H1 (cell line): ENCODE measurements at regions not wholly inside any gene's neighbourhood (a gene's known extent, or its start where the extent isn't known, plus 50 kb on each side); places are given as distances from the start of the nearest gene placed in this dataset.

Experiments
- CTCF ChIA-PET: fragments of 300-600 bp; sonication (Branson Sonifier 250); formaldehyde crosslinking; loops from one replicate; lab custom pipeline; 2021; ENCODE audit not compliant: partially characterized antibody; lab: Charles Lee
- POLR2A ChIA-PET: fragments of 300-600 bp; sonication (Branson Sonifier 250); formaldehyde crosslinking; loops from one replicate; lab custom pipeline; 2021; ENCODE audit warnings: inconsistent platforms; ENCODE audit not compliant: partially characterized antibody; lab: Charles Lee
- DNase-seq, 2 experiments: peaks; one replicate each; pipeline versions ENCODE4 v3.0.0 to v3.0.0-alpha.2; 2010 to 2022; ENCODE audit warnings: low spot score in 2 of 2, low read depth in 1 of 2, mixed read lengths in 1 of 2
- FAIRE-seq: peaks from 2 replicates; lab custom pipeline; 2011; peaks lifted over from hg19 to GRCh38; lab: Jason Lieb, UNC
- H2AFZ ChIP-seq: 2 replicates; pipeline ENCODE4 v1.8.1; 2012; ENCODE audit warnings: low read length, inconsistent platforms
- H2AK5ac ChIP-seq: 2 replicates; pipeline ENCODE4 v1.6.1; 2013; ENCODE audit warnings: low read depth, low read length
- H2BK120ac ChIP-seq: replicated peaks from 2 replicates; pipeline ENCODE3; 2013; ENCODE audit warnings: low read depth, low read length, inconsistent platforms
- H2BK12ac ChIP-seq: 2 replicates; pipeline ENCODE4 v1.6.1; 2013; ENCODE audit warnings: low read depth, low read length
- H2BK15ac ChIP-seq: 2 replicates; pipeline ENCODE4 v1.6.1; 2013; ENCODE audit warnings: low read length
- H2BK20ac ChIP-seq: 2 replicates; pipeline ENCODE4 v1.6.1; 2013; ENCODE audit warnings: low read length
- H2BK5ac ChIP-seq: 2 replicates; pipeline ENCODE4 v1.6.1; 2013; ENCODE audit warnings: low read depth, low read length
- H3K14ac ChIP-seq: 2 replicates; pipeline ENCODE4 v1.6.1; 2013; ENCODE audit warnings: inconsistent platforms; ENCODE audit not compliant: insufficient read length
- H3K18ac ChIP-seq: 2 replicates; pipeline ENCODE4 v1.6.1; 2013; ENCODE audit warnings: low read length; ENCODE audit errors: extremely low read depth
- H3K23ac ChIP-seq: 2 replicates; pipeline ENCODE4 v1.6.1; 2013; ENCODE audit warnings: inconsistent platforms; ENCODE audit not compliant: insufficient read length
- H3K23me2 ChIP-seq: 2 replicates; pipeline ENCODE4 v1.6.1; 2013; ENCODE audit warnings: low read depth, low read length
- H3K27ac ChIP-seq: 2 replicates; pipeline ENCODE4 v1.6.1; 2011; ENCODE audit warnings: low read depth, low read length, inconsistent platforms
- H3K27me3 ChIP-seq, 4 experiments: replicated peaks in 1 of 4; 1 replicate in 1 of 4; 2 replicates in 3 of 4; pipeline versions ENCODE4 v1.6.1 to v1.8.1; 2011 to 2013; ENCODE audit warnings: low read length in 3 of 4, mild to moderate bottlenecking in 3 of 4, inconsistent platforms in 2 of 4, mixed read lengths in 2 of 4, moderate library complexity in 1 of 4; ENCODE audit not compliant: control insufficient read depth in 3 of 4, insufficient read depth in 3 of 4; ENCODE audit errors: extremely low read depth in 1 of 4
- H3K36me3 ChIP-seq, 4 experiments: 2 replicates each; pipeline versions ENCODE4 v1.6.1 to v1.8.1; 2011 to 2013; ENCODE audit warnings: mild to moderate bottlenecking in 4 of 4, low read length in 3 of 4, moderate library complexity in 2 of 4, control low read depth in 1 of 4, inconsistent platforms in 1 of 4; ENCODE audit not compliant: insufficient read depth in 4 of 4, control insufficient read depth in 2 of 4
- H3K4ac ChIP-seq: replicated peaks from 2 replicates; pipeline ENCODE3; 2013; ENCODE audit warnings: low read length, low read depth, mixed read lengths, inconsistent platforms; ENCODE audit not compliant: insufficient read length
- H3K4me1 ChIP-seq, 4 experiments: replicated peaks in 1 of 4; 1 replicate in 1 of 4; 2 replicates in 3 of 4; pipeline versions ENCODE4 v1.6.1 to v1.8.1; 2011 to 2013; ENCODE audit warnings: low read length in 3 of 4, inconsistent platforms in 2 of 4, mixed read lengths in 1 of 4; ENCODE audit not compliant: insufficient read depth in 4 of 4, control insufficient read depth in 3 of 4
- H3K4me2 ChIP-seq, 2 experiments: 2 replicates each; pipeline versions ENCODE4 v1.6.1 to v1.8.1; 2011 to 2013; ENCODE audit warnings: low read depth in 2 of 2, low read length in 2 of 2, control low read depth in 1 of 2, inconsistent platforms in 1 of 2, mild to moderate bottlenecking in 1 of 2; ENCODE audit not compliant: insufficient read depth in 1 of 2
- H3K4me3 ChIP-seq, 4 experiments: fragments of 200-600, 300-600 bp in 1 of 4; sonication (generic), shearing (Covaris generic), sonication (Bioruptor Twin) in 1 of 4; 2 replicates each; pipeline versions ENCODE4 v1.5.1 to v1.8.1; 2011 to 2016; ENCODE audit warnings: low read length in 4 of 4, low read depth in 3 of 4, control low read depth in 2 of 4, inconsistent platforms in 2 of 4, mild to moderate bottlenecking in 2 of 4, mixed read lengths in 1 of 4, moderate library complexity in 1 of 4; ENCODE audit not compliant: insufficient read depth in 2 of 4; ENCODE audit errors: extremely low read depth in 1 of 4
- H3K56ac ChIP-seq: replicated peaks from 2 replicates; pipeline ENCODE3; 2013; ENCODE audit warnings: low read depth, mild to moderate bottlenecking, mixed read lengths, low read length, inconsistent platforms; ENCODE audit not compliant: insufficient read length
- H3K79me1 ChIP-seq: 2 replicates; pipeline ENCODE4 v1.6.1; 2013; ENCODE audit warnings: low read depth, low read length, control low read depth
- H3K79me2 ChIP-seq, 2 experiments: 2 replicates each; pipeline versions ENCODE4 v1.6.1 to v1.8.1; 2012 to 2013; ENCODE audit warnings: low read length in 2 of 2, mild to moderate bottlenecking in 2 of 2, inconsistent platforms in 1 of 2; ENCODE audit not compliant: insufficient read depth in 2 of 2, control insufficient read depth in 1 of 2
- H3K9ac ChIP-seq, 4 experiments: replicated peaks in 1 of 4; 1 replicate in 1 of 4; 2 replicates in 3 of 4; pipeline versions ENCODE4 v1.6.1 to v1.8.1; 2011 to 2013; ENCODE audit warnings: low read depth in 3 of 4, low read length in 3 of 4, control low read depth in 2 of 4, mild to moderate bottlenecking in 2 of 4, moderate library complexity in 2 of 4, inconsistent platforms in 1 of 4; ENCODE audit errors: extremely low read depth in 1 of 4
- H3K9me3 ChIP-seq, 2 experiments: 2 replicates each; pipeline versions ENCODE4 v1.6.1 to v1.8.1; 2012 to 2013; ENCODE audit warnings: mild to moderate bottlenecking in 2 of 2, moderate library complexity in 2 of 2, control low read depth in 1 of 2, inconsistent platforms in 1 of 2, low read depth in 1 of 2, low read length in 1 of 2, mixed read lengths in 1 of 2; ENCODE audit not compliant: insufficient read depth in 2 of 2
- H4K20me1 ChIP-seq, 2 experiments: replicated peaks in 1 of 2; 2 replicates each; pipeline versions ENCODE3 to v1.8.1; 2011 to 2013; ENCODE audit warnings: inconsistent platforms in 2 of 2, low read length in 2 of 2, mild to moderate bottlenecking in 1 of 2; ENCODE audit not compliant: insufficient read depth in 2 of 2, control insufficient read depth in 1 of 2
- H4K5ac ChIP-seq: 2 replicates; pipeline ENCODE4 v1.6.1; 2013; ENCODE audit warnings: low read length, low read depth, mixed read lengths, inconsistent platforms; ENCODE audit not compliant: insufficient read length
- H4K8ac ChIP-seq: 2 replicates; pipeline ENCODE4 v1.8.0; 2013; ENCODE audit warnings: mild to moderate bottlenecking, moderate library complexity, low read length, inconsistent platforms; ENCODE audit not compliant: insufficient read depth; ENCODE audit errors: extremely low read depth
- H4K91ac ChIP-seq: replicated peaks from 2 replicates; pipeline ENCODE3; 2013; ENCODE audit warnings: low read length, mixed read lengths, inconsistent platforms; ENCODE audit not compliant: insufficient read length
- CREB1 ChIP-seq: IDR thresholded peaks from 2 replicates; pipeline ENCODE4 v1.6.1; 2012; ENCODE audit warnings: inconsistent platforms
- POLR2AphosphoS5 ChIP-seq: IDR thresholded peaks from 2 replicates; pipeline ENCODE4 v1.6.1; 2011; ENCODE audit warnings: low read depth, low read length
- RAD21 ChIP-seq, 2 experiments: IDR thresholded peaks in 1 of 2; conservative IDR thresholded peaks in 1 of 2; 2 replicates each; pipeline ENCODE4 v1.6.1; 2011; ENCODE audit warnings: low read depth in 2 of 2, low read length in 2 of 2, improper control_type of control experiment in 1 of 2, inconsistent platforms in 1 of 2, mild to moderate bottlenecking in 1 of 2, moderate library complexity in 1 of 2
- SP4 ChIP-seq: IDR thresholded peaks from 2 replicates; pipeline ENCODE4 v1.6.1; 2012; ENCODE audit warnings: low read length, inconsistent platforms
- WGBS, 2 experiments: shearing (Covaris generic) in 1 of 2; methylation state at CpG; one replicate each; pipeline versions ENCODE4 v1.1.6 to v1.1.7; 2013 to 2015; ENCODE audit warnings: low lambda C conversion rate in 2 of 2, mixed read lengths in 2 of 2, inconsistent platforms in 1 of 2, low coverage in 1 of 2, missing lambda C conversion rate in 1 of 2; ENCODE audit not compliant: insufficient replicate concordance in 2 of 2, insufficient coverage in 1 of 2, insufficient read length in 1 of 2; ENCODE audit errors: extremely low coverage in 1 of 2, missing lambda C conversion rate in 1 of 2; 5-methylcytosine and 5-hydroxymethylcytosine counted together

DNA sequence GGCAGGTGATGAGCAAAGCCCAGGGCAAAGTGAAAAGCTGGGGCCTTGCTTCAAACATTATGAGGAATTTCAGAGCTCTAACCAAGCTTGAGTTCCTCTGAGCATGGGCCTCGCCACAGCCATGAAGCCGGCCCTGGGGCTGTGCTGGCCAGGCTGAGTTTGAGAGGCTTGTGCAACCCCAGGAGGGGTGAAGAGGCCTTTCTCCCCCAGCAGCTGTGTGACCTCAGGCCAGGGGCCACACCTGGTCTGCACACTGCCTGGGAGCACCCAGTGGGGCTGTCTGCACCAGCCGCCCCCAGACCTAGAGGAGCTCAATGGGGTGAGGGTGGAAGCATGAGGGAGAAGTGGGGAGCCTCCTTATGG lies 204.9 kb upstream of the C14orf180 start:
- Histone ChIP-seq H2BK120ac (no peak overlapping the region), H4K8ac (no peak overlapping the region; the same call in 1 of the 2 replicates), H2BK20ac (no peak overlapping the region), H3K79me1 (no peaks in the 10 kb centered on the region), H3K79me2 (no peaks in the 10 kb centered on the region), H3K27me3 (no peaks in the 10 kb centered on the region), H4K5ac (no peak overlapping the region), H3K56ac (no peak overlapping the region), H2AFZ (no peak overlapping the region), H3K36me3 (no peaks in the 10 kb centered on the region), H2BK15ac (no peak overlapping the region), H3K4ac (no peak overlapping the region), H3K27ac (no peak overlapping the region), H2BK12ac (no peak overlapping the region), H3K4me2 (no peak overlapping the region), H3K9ac (no peak overlapping the region), H2AK5ac (no peak overlapping the region), H4K20me1 (no peaks in the 10 kb centered on the region), H3K4me1 (no peaks in the 10 kb centered on the region; a peak in 1 of 7 replicates), H3K18ac (no peak overlapping the region), H3K14ac (no peak overlapping the region), H2BK5ac (no peak overlapping the region), H4K91ac (no peak overlapping the region), H3K23ac (no peak overlapping the region), H3K4me3 (no peak overlapping the region), H3K23me2 (no peaks in the 10 kb centered on the region), H3K9me3 (no peaks in the 10 kb centered on the region)
- FAIRE-seq, result no peak
- POLR2A ChIA-PET, result no interaction called here
- DNase-seq, result no peak
- CTCF ChIA-PET, result interaction anchor here (0.9 to 1.3 kb wide), 3 partner anchors 15 to 230 kb away, joined by 3 to 4 read pairs (median 3); no protein-coding TSS in a partner anchor
- 91% methylated on average over 3 of the region's 3 CpGs; no CpG with 5 or more reads in 1 of the 2 experiments for WGBS, 2 experiments
- TF ChIP-seq CREB1 (no peak), RAD21 (IDR thresholded peaks at IDR 0.05 in 1 of 2, conservative IDR thresholded peaks at IDR 0.05 in 1 of 2; ENCODE audit: low read depth in 2 of 2, low read length in 2 of 2) (no peak), POLR2AphosphoS5 (no peak), SP4 (no peak)
